ENCODE measurements at regions not wholly inside any gene's neighbourhood (a gene's known extent, or its start where the extent isn't known, plus 50 kb on each side); places are given as distances from the start of the nearest gene placed in this dataset.

- TF ChIP-seq CTCF (conservative IDR thresholded peaks at IDR 0.05) (no peak), ZFX (IDR thresholded peaks at IDR 0.05) (no peak)
Measured at GRCh38 chr1:34380526-34381124, 203.9 kb downstream of the C1orf94 start.
